C4-2B (cell line): ENCODE measurements at regions not wholly inside any gene's neighbourhood (a gene's known extent, or its start where the extent isn't known, plus 50 kb on each side); places are given as distances from the start of the nearest gene placed in this dataset.

ENCODE experiments used
- ZFX ChIP-seq: fragments of 450-650 bp; IDR thresholded peaks from 2 replicates; pipeline ENCODE4 v1.6.1; 2017
- TF ChIP-seq, protein P1 (sequence below): fragments of 450-650 bp; conservative IDR thresholded peaks from 2 replicates; pipeline ENCODE4 v1.5.1; 2017; ENCODE audit warnings: mild to moderate bottlenecking

GRCh38 chr2:58291726-58292438, 50.8 kb upstream of the FANCL start:
- TF ChIP-seq, protein P1, sequence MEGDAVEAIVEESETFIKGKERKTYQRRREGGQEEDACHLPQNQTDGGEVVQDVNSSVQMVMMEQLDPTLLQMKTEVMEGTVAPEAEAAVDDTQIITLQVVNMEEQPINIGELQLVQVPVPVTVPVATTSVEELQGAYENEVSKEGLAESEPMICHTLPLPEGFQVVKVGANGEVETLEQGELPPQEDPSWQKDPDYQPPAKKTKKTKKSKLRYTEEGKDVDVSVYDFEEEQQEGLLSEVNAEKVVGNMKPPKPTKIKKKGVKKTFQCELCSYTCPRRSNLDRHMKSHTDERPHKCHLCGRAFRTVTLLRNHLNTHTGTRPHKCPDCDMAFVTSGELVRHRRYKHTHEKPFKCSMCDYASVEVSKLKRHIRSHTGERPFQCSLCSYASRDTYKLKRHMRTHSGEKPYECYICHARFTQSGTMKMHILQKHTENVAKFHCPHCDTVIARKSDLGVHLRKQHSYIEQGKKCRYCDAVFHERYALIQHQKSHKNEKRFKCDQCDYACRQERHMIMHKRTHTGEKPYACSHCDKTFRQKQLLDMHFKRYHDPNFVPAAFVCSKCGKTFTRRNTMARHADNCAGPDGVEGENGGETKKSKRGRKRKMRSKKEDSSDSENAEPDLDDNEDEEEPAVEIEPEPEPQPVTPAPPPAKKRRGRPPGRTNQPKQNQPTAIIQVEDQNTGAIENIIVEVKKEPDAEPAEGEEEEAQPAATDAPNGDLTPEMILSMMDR, result no peak
- TF ChIP-seq ZFX, result no peak
